Panc1 (cell line): ENCODE measurements at regions not wholly inside any gene's neighbourhood (a gene's known extent, or its start where the extent isn't known, plus 50 kb on each side); places are given as distances from the start of the nearest gene placed in this dataset.

Experiments used
- ATAC-seq: fragments of 200-7000 bp; cut with Tn5 transposase; 2 replicates; pipeline ENCODE4 v1.9.1; 2020; ENCODE audit warnings: mild to moderate bottlenecking, moderate library complexity
- BruUV-seq: library from RNA; stranded (reverse); fragments of 400-500 nt; replicated peaks from 2 replicates; lab custom pipeline; 2021; lab: Mats Ljungman, UMichigan
- CTCF ChIA-PET: fragments of 300-600 bp; sonication (Branson Sonifier 250); formaldehyde crosslinking; loops from one replicate; lab custom pipeline; 2022; ENCODE audit warnings: antibody characterized with exemption; lab: Charles Lee
- POLR2A ChIA-PET: fragments of 300-600 bp; sonication (Branson Sonifier 250); formaldehyde crosslinking; loops from one replicate; lab custom pipeline; 2022; ENCODE audit warnings: antibody characterized with exemption; lab: Charles Lee
- DNase-seq: peaks from one replicate; pipeline ENCODE4 v3.0.0-alpha.2; 2010; ENCODE audit warnings: low read depth, low spot score
- H3K27ac ChIP-seq: 2 replicates; pipeline ENCODE4 v1.5.1; 2011; ENCODE audit warnings: mild to moderate bottlenecking, low read length, inconsistent platforms
- H3K27me3 ChIP-seq: fragments of 200-500 bp; sonication (Bioruptor generic); 2 replicates; pipeline ENCODE4 v1.6.0; 2014; ENCODE audit warnings: low read length, inconsistent platforms; ENCODE audit not compliant: control insufficient read depth, insufficient read depth
- H3K36me3 ChIP-seq: fragments of 200-500 bp; sonication (Bioruptor generic); 2 replicates; pipeline ENCODE4 v1.5.1; 2014; ENCODE audit warnings: inconsistent platforms, mild to moderate bottlenecking, low read length, moderate library complexity; ENCODE audit not compliant: control insufficient read depth, insufficient read depth
- H3K4me1 ChIP-seq: 2 replicates; pipeline ENCODE4 v1.5.1; 2011; ENCODE audit warnings: inconsistent platforms, mild to moderate bottlenecking, low read length, moderate library complexity; ENCODE audit not compliant: control insufficient read depth, insufficient read depth
- H3K4me3 ChIP-seq, 2 experiments: 2 replicates each; pipeline ENCODE4 v1.5.1; 2011 to 2012; ENCODE audit warnings: low read depth in 2 of 2, low read length in 2 of 2, mild to moderate bottlenecking in 2 of 2, inconsistent platforms in 1 of 2, moderate library complexity in 1 of 2
- H3K9me3 ChIP-seq: fragments of 200-500 bp; sonication (Bioruptor generic); 2 replicates; pipeline ENCODE4 v1.5.1; 2014; ENCODE audit warnings: low read depth, mild to moderate bottlenecking, inconsistent platforms, low read length, moderate library complexity; ENCODE audit not compliant: control insufficient read depth, insufficient read depth
- POLR2AphosphoS5 ChIP-seq: IDR thresholded peaks from 2 replicates; pipeline ENCODE4 v1.6.1; 2012; ENCODE audit warnings: mild to moderate bottlenecking, low read depth, low read length, moderate library complexity
- SIN3A ChIP-seq: IDR thresholded peaks from 2 replicates; pipeline ENCODE4 v1.6.1; 2012; ENCODE audit warnings: low read depth, mild to moderate bottlenecking, low read length, moderate library complexity, borderline replicate concordance; ENCODE audit not compliant: insufficient read depth
- TCF7L2 ChIP-seq: IDR thresholded peaks from 2 replicates; pipeline ENCODE4 v1.6.1; 2011; ENCODE audit warnings: mild to moderate bottlenecking, low read depth, low read length, inconsistent platforms
- in situ Hi-C: cut with HindIII; loops from 2 replicates; pipeline ENCODE4 v1.10.0; 2016; ENCODE audit warnings: low sequenced_read_pairs, low pct_unique_long_range_greater_than_20kb
- intact Hi-C: fragments of 100-400 bp; cut with micrococcal nuclease; formaldehyde crosslinking; loops from one replicate; pipeline ENCODE4 v1.10.0; 2022; ENCODE audit not compliant: unreplicated experiment
- TF ChIP-seq, protein P1 (sequence below): fragments of 450-650 bp; IDR thresholded peaks from 2 replicates; pipeline ENCODE4 v1.5.1; 2017; ENCODE audit warnings: mild to moderate bottlenecking
- TF ChIP-seq, protein P2 (sequence below), 2 experiments: IDR thresholded peaks; 2 replicates each; pipeline ENCODE4 v1.6.1; 2011 to 2012; ENCODE audit warnings: low read depth in 2 of 2, control low read depth in 1 of 2, low read length in 1 of 2, mild to moderate bottlenecking in 1 of 2, moderate library complexity in 1 of 2; ENCODE audit not compliant: insufficient read depth in 1 of 2

DNA sequence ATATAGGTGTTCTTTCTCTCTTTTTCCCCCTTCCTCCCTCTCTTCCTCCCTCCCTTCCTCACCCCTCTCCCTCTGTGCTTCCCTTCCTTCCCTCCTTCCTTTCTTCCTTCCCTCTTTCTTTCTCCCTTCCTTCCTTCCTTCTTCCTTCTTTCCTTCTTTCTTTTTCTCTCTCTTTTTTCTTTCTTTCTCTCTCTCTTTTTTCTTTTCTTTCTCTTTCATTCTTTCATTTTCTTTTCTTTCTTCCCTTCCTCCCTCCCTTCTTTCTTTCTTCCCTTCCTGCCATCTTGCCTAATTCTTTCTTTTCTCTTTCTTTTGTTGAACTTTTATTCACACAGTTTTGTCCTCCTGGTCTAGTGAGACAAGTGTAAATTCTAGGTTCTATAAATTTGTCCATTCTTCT, 1595.6 kb downstream of the SI start:
- H3K9me3 ChIP-seq: no peaks in the 10 kb centered on the region
- no peak for TF ChIP-seq POLR2AphosphoS5
- TF ChIP-seq, protein P1, sequence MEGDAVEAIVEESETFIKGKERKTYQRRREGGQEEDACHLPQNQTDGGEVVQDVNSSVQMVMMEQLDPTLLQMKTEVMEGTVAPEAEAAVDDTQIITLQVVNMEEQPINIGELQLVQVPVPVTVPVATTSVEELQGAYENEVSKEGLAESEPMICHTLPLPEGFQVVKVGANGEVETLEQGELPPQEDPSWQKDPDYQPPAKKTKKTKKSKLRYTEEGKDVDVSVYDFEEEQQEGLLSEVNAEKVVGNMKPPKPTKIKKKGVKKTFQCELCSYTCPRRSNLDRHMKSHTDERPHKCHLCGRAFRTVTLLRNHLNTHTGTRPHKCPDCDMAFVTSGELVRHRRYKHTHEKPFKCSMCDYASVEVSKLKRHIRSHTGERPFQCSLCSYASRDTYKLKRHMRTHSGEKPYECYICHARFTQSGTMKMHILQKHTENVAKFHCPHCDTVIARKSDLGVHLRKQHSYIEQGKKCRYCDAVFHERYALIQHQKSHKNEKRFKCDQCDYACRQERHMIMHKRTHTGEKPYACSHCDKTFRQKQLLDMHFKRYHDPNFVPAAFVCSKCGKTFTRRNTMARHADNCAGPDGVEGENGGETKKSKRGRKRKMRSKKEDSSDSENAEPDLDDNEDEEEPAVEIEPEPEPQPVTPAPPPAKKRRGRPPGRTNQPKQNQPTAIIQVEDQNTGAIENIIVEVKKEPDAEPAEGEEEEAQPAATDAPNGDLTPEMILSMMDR: no peak
- TF ChIP-seq, protein P2, sequence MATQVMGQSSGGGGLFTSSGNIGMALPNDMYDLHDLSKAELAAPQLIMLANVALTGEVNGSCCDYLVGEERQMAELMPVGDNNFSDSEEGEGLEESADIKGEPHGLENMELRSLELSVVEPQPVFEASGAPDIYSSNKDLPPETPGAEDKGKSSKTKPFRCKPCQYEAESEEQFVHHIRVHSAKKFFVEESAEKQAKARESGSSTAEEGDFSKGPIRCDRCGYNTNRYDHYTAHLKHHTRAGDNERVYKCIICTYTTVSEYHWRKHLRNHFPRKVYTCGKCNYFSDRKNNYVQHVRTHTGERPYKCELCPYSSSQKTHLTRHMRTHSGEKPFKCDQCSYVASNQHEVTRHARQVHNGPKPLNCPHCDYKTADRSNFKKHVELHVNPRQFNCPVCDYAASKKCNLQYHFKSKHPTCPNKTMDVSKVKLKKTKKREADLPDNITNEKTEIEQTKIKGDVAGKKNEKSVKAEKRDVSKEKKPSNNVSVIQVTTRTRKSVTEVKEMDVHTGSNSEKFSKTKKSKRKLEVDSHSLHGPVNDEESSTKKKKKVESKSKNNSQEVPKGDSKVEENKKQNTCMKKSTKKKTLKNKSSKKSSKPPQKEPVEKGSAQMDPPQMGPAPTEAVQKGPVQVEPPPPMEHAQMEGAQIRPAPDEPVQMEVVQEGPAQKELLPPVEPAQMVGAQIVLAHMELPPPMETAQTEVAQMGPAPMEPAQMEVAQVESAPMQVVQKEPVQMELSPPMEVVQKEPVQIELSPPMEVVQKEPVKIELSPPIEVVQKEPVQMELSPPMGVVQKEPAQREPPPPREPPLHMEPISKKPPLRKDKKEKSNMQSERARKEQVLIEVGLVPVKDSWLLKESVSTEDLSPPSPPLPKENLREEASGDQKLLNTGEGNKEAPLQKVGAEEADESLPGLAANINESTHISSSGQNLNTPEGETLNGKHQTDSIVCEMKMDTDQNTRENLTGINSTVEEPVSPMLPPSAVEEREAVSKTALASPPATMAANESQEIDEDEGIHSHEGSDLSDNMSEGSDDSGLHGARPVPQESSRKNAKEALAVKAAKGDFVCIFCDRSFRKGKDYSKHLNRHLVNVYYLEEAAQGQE (IDR thresholded peaks at IDR 0.05; ENCODE audit: insufficient read depth in 1 of 2, low read depth in 2 of 2, low read length in 1 of 2): no peak
- intact Hi-C loops: no loop called here
- H3K4me1 ChIP-seq: no peaks in the 10 kb centered on the region
- no peak overlapping the region for H3K27ac ChIP-seq
- no TSS peak for BruUV-seq
- no peak for DNase-seq
- H3K36me3 ChIP-seq: no peaks in the 10 kb centered on the region
- ChIA-PET POLR2A (no interaction called here), CTCF (no interaction called here)
- in situ Hi-C loops: no loop called here
- H3K4me3 ChIP-seq: no peak overlapping the region
- H3K27me3 ChIP-seq: no peaks in the 10 kb centered on the region
- no peak for ATAC-seq

DNA sequence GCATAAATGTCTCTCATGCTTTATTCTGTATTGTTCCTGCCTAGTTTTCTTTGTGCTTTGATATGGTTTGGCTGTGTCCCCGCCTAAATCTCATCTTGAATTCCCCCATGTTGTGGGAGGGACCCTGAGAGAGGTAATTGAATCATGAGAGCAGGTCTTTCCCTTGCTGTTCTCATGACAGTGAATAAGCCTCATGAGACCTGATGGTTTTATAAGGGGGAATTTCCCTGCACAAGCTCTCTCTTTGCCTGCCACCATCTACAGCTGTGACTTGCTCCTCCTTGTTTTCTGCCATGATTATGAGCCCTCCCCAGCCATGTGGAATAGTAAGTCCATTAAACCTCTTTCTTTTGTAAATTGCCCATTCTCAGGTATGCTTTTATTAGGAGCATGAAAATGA, 1596.6 kb downstream of the SI start:
- Histone ChIP-seq H3K27ac (no peak overlapping the region), H3K36me3 (no peaks in the 10 kb centered on the region), H3K9me3 (no peaks in the 10 kb centered on the region), H3K4me3 (no peak overlapping the region), H3K27me3 (no peaks in the 10 kb centered on the region), H3K4me1 (no peaks in the 10 kb centered on the region)
- CTCF ChIA-PET: no interaction called here
- intact Hi-C loops: no loop called here
- in situ Hi-C loops: no loop called here
- BruUV-seq: no TSS peak
- POLR2A ChIA-PET: no interaction called here
- ATAC-seq (no peak), DNase-seq (no peak)
- no peak for TF ChIP-seq POLR2AphosphoS5
- TF ChIP-seq, protein P1: no peak
- TF ChIP-seq SIN3A: no peak
- TF ChIP-seq TCF7L2: no peak
- TF ChIP-seq, protein P2 (IDR thresholded peaks at IDR 0.05; ENCODE audit: insufficient read depth in 1 of 2, low read depth in 2 of 2, low read length in 1 of 2): no peak
